ENCODE measurements at regions not wholly inside any gene's neighbourhood (a gene's known extent, or its start where the extent isn't known, plus 50 kb on each side); places are given as distances from the start of the nearest gene placed in this dataset.

DNA sequence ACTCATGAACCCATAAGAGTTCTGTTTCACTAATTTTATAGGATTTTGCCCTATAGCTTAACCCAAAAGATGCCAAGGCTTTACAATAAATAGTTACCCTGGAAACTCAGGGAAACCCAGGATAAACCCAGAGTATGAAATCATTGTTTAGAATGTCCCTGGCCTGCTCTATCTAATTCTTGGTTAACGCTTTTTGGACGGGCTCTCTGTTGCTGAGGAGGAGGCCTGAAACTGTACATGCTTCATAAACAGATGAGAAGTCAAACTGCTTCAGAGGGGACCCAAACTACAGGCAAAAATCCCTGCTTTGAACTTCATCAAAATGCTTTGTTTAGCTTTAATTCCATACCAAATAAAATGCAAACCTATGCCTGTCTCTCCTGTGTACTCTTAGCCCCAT, 291.9 kb downstream of the SH3GL2 start:
- no peak overlapping the region for H3K27ac ChIP-seq (ENCODE audit: low read depth, low read length)
- no peaks in the 10 kb centered on the region for H3K79me2 ChIP-seq (ENCODE audit: insufficient read depth, low read length)
- H2AFZ ChIP-seq (ENCODE audit: low read depth, low read length, poor library complexity, severe bottlenecking): no peak overlapping the region
- no peak overlapping the region for H3K4me2 ChIP-seq (ENCODE audit: low read length)
- H3K4me1 ChIP-seq (ENCODE audit: control insufficient read depth in 1 of 2, insufficient read depth in 2 of 2, low read length in 2 of 2): no peaks in the 10 kb centered on the region
- CTCF ChIA-PET: no interaction called here
- H3K4me3 ChIP-seq (replicated peaks in 1 of 2; ENCODE audit: low read depth in 1 of 2, low read length in 2 of 2): no peak overlapping the region
- peaks cover 0 to 3% of the 10 kb centered on the region in 2 experiments; a peak in 1 of 4 replicates for H3K9me3 ChIP-seq (ENCODE audit: control insufficient read depth in 1 of 2, insufficient read depth in 1 of 2, low read depth in 1 of 2, low read length in 2 of 2)
- BruUV-seq (replicated peaks): no TSS peak
- POLR2A ChIA-PET: no interaction called here
- RAD21 ChIA-PET (ENCODE audit: low non-redundant PET in 1 of 2, low total read pairs in 2 of 2, uncharacterized antibody in 2 of 2, unreplicated experiment in 2 of 2): no interaction called here
- ATAC-seq (no peak), DNase-seq (ENCODE audit: low read depth, low spot score) (no peak)
- H3K9ac ChIP-seq (ENCODE audit: low read length): no peak overlapping the region
- no peaks in the 10 kb centered on the region for H3K9me2 ChIP-seq (ENCODE audit: insufficient read depth)
- H3K27me3 ChIP-seq (ENCODE audit: insufficient read depth, low read length): no peaks in the 10 kb centered on the region
- H3K36me3 ChIP-seq (ENCODE audit: control insufficient read depth in 1 of 2, insufficient read depth in 2 of 2, low read length in 2 of 2): no peaks in the 10 kb centered on the region
- intact Hi-C loops (cut with micrococcal nuclease): no loop called here
- TF ChIP-seq EGR1 (IDR thresholded peaks at IDR 0.05; ENCODE audit: low read depth): no peak
- TF ChIP-seq FOSL1 (IDR thresholded peaks at IDR 0.05; ENCODE audit: low read depth): no peak
- TF ChIP-seq ZFX (IDR thresholded peaks at IDR 0.05): no peak
- TF ChIP-seq JUND (IDR thresholded peaks at IDR 0.05): no peak
- no peak for TF ChIP-seq ELF1 (IDR thresholded peaks at IDR 0.05; ENCODE audit: borderline replicate concordance, low read depth)
- TF ChIP-seq TCF7L2 (IDR thresholded peaks at IDR 0.05; ENCODE audit: borderline replicate concordance, extremely low read depth, insufficient read depth, insufficient read length): no peak
- TF ChIP-seq SP1 (IDR thresholded peaks at IDR 0.05; ENCODE audit: low read depth): no peak
- no peak for TF ChIP-seq CBX3 (IDR thresholded peaks at IDR 0.05; ENCODE audit: low read depth)
- TF ChIP-seq, protein P1, sequence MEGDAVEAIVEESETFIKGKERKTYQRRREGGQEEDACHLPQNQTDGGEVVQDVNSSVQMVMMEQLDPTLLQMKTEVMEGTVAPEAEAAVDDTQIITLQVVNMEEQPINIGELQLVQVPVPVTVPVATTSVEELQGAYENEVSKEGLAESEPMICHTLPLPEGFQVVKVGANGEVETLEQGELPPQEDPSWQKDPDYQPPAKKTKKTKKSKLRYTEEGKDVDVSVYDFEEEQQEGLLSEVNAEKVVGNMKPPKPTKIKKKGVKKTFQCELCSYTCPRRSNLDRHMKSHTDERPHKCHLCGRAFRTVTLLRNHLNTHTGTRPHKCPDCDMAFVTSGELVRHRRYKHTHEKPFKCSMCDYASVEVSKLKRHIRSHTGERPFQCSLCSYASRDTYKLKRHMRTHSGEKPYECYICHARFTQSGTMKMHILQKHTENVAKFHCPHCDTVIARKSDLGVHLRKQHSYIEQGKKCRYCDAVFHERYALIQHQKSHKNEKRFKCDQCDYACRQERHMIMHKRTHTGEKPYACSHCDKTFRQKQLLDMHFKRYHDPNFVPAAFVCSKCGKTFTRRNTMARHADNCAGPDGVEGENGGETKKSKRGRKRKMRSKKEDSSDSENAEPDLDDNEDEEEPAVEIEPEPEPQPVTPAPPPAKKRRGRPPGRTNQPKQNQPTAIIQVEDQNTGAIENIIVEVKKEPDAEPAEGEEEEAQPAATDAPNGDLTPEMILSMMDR (IDR thresholded peaks at IDR 0.05 in 2 of 3, conservative IDR thresholded peaks at IDR 0.05 in 1 of 3; ENCODE audit: borderline replicate concordance in 1 of 3, insufficient read depth in 1 of 3, low read depth in 2 of 3, low read length in 2 of 3): no peak
- TF ChIP-seq SRF (IDR thresholded peaks at IDR 0.05; ENCODE audit: low read depth): no peak
- no peak for TF ChIP-seq YY1 (IDR thresholded peaks at IDR 0.05; ENCODE audit: extremely low read depth, insufficient replicate concordance, low read depth, low read length)
- no peak for TF ChIP-seq POLR2A (IDR thresholded peaks at IDR 0.05; ENCODE audit: borderline replicate concordance, extremely low read depth, insufficient read depth, insufficient read length)
- H4K20me1 ChIP-seq (ENCODE audit: insufficient read depth): no peaks in the 10 kb centered on the region
